Thoracic aorta (tissue), 2 donors: ENCODE measurements at regions not wholly inside any gene's neighbourhood (a gene's known extent, or its start where the extent isn't known, plus 50 kb on each side); places are given as distances from the start of the nearest gene placed in this dataset.

Experiments used
- ATAC-seq: fragments of 150-250 bp; one replicate; pipeline ENCODE4 v1.8.0; 2017; ENCODE audit warnings: low read depth; ENCODE audit not compliant: insufficient number of reproducible peaks, low FRiP score
- DNase-seq: peaks from one replicate; pipeline ENCODE4 v3.0.0-alpha.2; 2020; ENCODE audit warnings: low spot score
- H3K27ac ChIP-seq, 2 donors: fragments of 200-600 bp; sonication (generic); 1 replicate in 1 of 2; 2 replicates in 1 of 2; pipeline ENCODE4 v1.5.1; 2016; ENCODE audit warnings: mild to moderate bottlenecking in 2 of 2, moderate library complexity in 2 of 2
- H3K27me3 ChIP-seq: fragments of 200-600 bp; sonication (generic); replicated peaks from 2 replicates; pipeline ENCODE4 v1.6.0; 2016; ENCODE audit warnings: mild to moderate bottlenecking; ENCODE audit not compliant: insufficient read depth
- H3K36me3 ChIP-seq: fragments of 200-600 bp; sonication (generic); one replicate; pipeline ENCODE4 v1.5.1; 2016
- H3K4me1 ChIP-seq, 2 donors: fragments of 200-600 bp; sonication (generic); 1 replicate in 1 of 2; 2 replicates in 1 of 2; pipeline versions ENCODE4 v1.5.1 to v1.6.0; 2016; ENCODE audit warnings: low read depth in 2 of 2, mild to moderate bottlenecking in 1 of 2; ENCODE audit not compliant: control insufficient read depth in 1 of 2
- H3K4me3 ChIP-seq: fragments of 200-600 bp; sonication (generic); 2 replicates; pipeline ENCODE4 v1.5.1; 2016; ENCODE audit warnings: mild to moderate bottlenecking
- H3K9me3 ChIP-seq: fragments of 200-600 bp; sonication (generic); 2 replicates; pipeline ENCODE4 v1.5.1; 2016
- CTCF ChIP-seq: fragments of 200-600 bp; sonication (generic); IDR thresholded peaks from one replicate; pipeline ENCODE4 v1.5.1; 2019; ENCODE audit warnings: antibody characterized with exemption

- Histone ChIP-seq H3K27ac (no peak overlapping the region), H3K4me3 (no peak overlapping the region), H3K4me1 (no peaks in the 10 kb centered on the region), H3K9me3 (no peaks in the 10 kb centered on the region), H3K27me3 (no peaks in the 10 kb centered on the region), H3K36me3 (no peaks in the 10 kb centered on the region)
- no peak for TF ChIP-seq CTCF
- ATAC-seq (no peak), DNase-seq (no peak)
Measured at GRCh38 chrX:25178555-25178954, 162.8 kb upstream of the ARX start.

DNA sequence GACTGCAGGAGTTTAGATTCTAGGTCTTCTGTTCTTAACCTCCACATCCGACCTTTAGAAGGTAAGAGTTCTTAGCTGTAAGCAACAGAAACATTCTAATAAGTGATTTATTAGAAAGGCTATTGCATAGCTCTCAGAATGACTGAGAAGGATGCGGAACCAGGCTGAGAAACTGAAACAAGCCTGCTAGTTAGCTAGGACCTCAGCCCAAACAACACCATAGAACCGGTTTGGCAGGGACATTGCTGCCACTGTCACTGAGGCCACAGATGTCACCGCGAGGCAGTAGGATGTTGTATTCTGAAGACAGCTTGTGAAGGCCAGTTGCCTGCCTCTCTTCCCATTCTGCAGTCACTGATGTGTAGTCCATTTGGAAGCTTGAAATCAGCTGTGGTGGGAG, 160.0 kb upstream of the ARX start:
- no peaks in the 10 kb centered on the region for H3K36me3 ChIP-seq
- no peaks in the 10 kb centered on the region for H3K4me1 ChIP-seq
- H3K9me3 ChIP-seq: no peaks in the 10 kb centered on the region
- H3K27me3 ChIP-seq: no peaks in the 10 kb centered on the region
- DNase-seq (no peak), ATAC-seq (no peak)
- TF ChIP-seq CTCF: no peak
- no peak overlapping the region for H3K4me3 ChIP-seq
- H3K27ac ChIP-seq: no peak overlapping the region

- Histone ChIP-seq H3K36me3 (no peaks in the 10 kb centered on the region), H3K9me3 (no peaks in the 10 kb centered on the region), H3K4me1 (no peaks in the 10 kb centered on the region), H3K27ac (no peak overlapping the region), H3K4me3 (no peak overlapping the region), H3K27me3 (no peaks in the 10 kb centered on the region)
- TF ChIP-seq CTCF: no peak
- ATAC-seq (no peak), DNase-seq (no peak)
Measured at GRCh38 chrX:25175171-25175570, 159.4 kb upstream of the ARX start.

DNA sequence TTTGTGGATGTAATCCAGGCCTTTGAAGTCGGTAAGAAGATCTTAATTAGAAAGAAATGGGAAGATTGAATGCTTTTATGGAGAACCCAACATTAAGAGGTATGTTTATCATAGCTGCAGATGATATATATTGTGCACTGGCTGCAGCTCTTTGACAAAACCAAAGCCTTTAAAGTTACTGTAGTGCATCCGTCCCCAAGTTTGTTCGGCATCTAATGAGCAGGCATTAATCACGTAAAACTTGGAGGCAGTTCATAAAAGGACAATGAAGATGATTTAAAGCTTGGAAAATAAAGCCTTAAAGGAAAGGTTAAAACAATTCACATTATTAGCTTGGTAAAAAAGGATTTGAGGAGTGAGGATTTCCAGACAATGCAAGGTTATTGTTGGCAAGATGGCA, 150.8 kb upstream of the ARX start:
- no peak for DNase-seq
- no peak for ATAC-seq
- TF ChIP-seq CTCF: no peak

GRCh38 chrX:25166145-25166544, 150.4 kb upstream of the ARX start:
- TF ChIP-seq CTCF: no peak
- no peak overlapping the region for H3K27ac ChIP-seq

More for the DNA sequence above, 150.8 kb upstream of the ARX start:
- no peaks in the 10 kb centered on the region for H3K36me3 ChIP-seq
- H3K4me1 ChIP-seq: no peaks in the 10 kb centered on the region
- no peak overlapping the region for H3K4me3 ChIP-seq
- no peaks in the 10 kb centered on the region for H3K9me3 ChIP-seq
- no peak overlapping the region for H3K27ac ChIP-seq
- H3K27me3 ChIP-seq: no peaks in the 10 kb centered on the region

More at GRCh38 chrX:25166145-25166544, 150.4 kb upstream of the ARX start:
- Histone ChIP-seq H3K4me1 (no peaks in the 10 kb centered on the region), H3K4me3 (no peak overlapping the region), H3K36me3 (no peaks in the 10 kb centered on the region), H3K9me3 (no peaks in the 10 kb centered on the region), H3K27me3 (no peaks in the 10 kb centered on the region)
- DNase-seq: no peak
- ATAC-seq: no peak
